HG03342 (cell line): ENCODE measurements at regions not wholly inside any gene's neighbourhood (a gene's known extent, or its start where the extent isn't known, plus 50 kb on each side); places are given as distances from the start of the nearest gene placed in this dataset.
"Not testable (repeated sequence)": the region's sequence is repeated elsewhere in the genome, so short reads cannot be mapped to it uniquely, and the experiment has no call there.

Experiments used
- ATAC-seq: cut with Tn5 transposase; IDR thresholded peaks from one replicate; pipeline ENCODE4 v1.9.1; 2021; ENCODE audit warnings: mild to moderate bottlenecking, moderate library complexity; ENCODE audit not compliant: unreplicated experiment

DNA sequence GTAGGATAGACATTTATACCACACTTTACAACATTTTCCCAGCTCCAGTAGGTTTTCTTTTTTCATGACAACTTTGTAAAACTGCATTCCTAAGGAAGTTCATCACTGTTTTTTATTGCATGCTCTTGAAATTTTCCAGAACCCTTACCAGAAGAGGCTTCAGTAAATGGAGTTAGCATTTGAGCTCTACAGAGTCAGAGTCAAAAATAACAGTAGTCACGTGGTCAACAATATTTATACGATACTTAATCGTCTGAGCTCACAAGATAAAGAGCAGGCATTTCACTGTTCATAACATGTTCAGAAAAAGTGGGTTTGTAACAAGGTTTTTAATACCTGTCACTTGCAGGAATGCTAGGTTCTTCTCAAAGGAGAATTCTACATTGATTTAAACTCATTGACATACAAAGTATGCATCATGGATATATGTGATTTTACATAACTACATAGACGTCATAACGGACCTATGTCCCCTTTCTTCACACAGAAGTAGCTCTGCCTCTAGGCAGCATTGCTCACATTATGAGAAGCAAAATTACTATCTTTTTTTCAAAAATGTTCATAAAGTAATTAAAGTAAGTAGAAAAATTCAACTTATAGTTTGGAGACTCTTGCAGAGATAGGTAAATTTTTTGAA is 187.0 kb upstream of the COL3A1 start:
- ATAC-seq: no peak

DNA sequence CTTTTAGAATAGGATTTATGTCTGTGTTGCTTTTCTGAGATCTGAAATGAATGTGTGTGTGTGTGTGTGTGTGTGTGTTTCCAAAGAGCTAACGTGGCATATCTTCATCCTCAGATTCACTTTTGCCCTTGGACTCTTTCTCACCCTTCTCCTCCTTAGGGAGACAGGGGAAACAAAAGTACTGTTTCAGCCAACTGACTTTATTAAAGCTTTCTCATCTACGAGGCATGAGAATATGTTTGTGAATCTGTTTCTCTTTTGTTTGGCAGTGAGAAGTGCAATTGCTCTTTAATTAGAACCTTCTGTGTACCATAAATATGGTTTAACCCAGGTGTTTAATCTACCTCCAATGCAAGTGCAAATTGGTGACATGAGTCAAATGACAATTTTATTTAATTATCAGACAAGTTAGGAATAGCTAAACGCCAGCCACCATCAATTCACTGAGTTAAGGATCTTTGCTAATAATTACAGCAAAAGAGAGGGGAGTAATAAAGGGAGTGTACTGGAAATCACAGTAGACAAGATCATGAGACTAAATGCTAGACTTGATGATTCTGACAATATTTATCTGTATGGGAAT is 186.4 kb upstream of the COL3A1 start:
- ATAC-seq: no peak

DNA sequence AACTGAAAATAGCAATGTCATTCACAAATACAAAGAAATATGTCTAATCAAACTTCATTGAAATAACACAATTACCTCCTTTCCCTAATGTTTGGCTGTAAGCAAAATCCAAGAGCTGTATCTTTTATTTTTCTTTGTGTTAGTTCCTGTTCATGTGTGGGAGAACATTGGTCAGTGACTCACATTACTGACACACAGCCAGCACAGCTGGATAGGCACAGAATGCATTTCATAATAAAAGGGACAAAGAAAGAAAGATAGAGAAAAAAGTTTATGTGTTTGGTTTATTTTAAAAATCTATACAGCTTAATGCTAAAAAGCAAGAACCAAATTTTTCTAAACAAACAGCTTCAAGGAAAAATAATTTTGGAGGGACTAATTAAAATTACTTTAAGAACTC is 185.6 kb upstream of the COL3A1 start:
- ATAC-seq: no peak

DNA sequence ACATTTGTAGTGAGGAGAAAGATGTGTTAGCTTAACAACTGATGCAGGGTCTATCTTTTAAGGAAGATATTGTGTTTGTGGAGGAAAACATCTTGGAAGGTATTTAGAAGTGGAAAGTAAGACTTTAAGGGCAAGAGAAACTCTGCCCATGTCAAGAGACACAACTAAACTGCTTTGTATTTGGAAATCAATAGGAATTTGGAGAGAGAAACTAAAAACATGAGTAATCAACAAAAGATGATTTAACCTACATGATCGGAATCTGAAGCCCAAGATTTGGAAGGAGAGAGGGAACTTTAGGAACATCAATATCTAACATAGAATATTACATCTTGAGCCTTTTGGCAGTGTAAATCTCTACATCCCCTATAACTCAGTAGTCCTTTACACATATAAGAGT is 184.2 kb upstream of the COL3A1 start:
- no peak for ATAC-seq

DNA sequence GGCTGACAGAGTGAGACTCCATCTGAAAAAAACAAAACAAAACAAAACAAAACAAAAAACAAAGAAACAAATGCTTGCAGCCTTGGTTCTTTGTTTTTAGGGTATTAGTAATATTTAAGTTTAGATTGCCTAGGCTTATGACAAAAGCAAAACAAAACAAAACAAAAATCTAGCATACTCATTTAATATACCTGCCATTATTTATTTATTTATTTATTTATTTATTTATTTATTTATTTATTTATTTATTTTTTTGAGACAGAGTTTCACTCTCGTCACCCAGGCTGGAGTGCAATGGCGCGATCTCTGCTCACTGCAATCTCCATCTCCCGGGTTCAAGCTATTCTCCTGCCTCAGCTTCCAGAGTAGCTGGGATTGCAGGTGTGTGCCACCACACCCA is 179.7 kb upstream of the COL3A1 start:
- not testable (repeated sequence) for ATAC-seq

DNA sequence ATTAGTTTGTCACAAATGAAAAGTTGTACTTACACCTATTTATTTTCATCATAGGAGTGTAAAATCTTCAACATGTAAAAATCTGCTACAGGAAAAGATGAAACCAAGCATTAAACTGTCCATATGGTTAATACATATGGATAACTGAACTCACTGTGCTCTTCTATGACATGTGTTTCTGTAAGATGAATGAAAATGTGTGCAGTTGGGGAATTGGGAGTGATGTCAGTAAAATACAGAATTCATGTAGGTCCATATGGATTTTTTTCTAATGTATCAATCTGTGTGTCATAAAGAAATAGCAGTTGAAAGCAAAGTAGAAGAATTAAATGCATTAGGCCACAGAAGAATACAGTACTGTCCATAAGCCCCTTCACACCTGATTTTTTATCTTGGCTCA is 178.4 kb upstream of the COL3A1 start:
- no peak for ATAC-seq

DNA sequence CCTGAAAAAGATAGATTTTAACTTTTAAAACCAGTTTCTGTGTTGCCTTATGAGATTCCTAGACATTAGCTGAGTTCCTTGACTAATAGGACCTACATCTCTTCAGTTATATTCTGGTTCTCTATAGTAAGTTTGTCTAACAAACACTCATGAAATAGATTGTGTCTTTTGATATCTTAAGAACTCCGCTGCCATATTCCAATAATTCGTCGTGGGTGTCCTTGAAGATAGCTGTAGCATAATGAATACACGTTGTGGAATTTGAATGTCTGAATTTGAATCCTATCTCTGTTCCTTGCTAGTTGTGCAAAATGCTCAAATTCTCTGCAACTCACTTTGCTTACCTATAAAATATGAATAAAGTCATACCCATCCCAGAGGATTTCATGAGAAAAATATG is 176.8 kb upstream of the COL3A1 start:
- ATAC-seq: no peak

DNA sequence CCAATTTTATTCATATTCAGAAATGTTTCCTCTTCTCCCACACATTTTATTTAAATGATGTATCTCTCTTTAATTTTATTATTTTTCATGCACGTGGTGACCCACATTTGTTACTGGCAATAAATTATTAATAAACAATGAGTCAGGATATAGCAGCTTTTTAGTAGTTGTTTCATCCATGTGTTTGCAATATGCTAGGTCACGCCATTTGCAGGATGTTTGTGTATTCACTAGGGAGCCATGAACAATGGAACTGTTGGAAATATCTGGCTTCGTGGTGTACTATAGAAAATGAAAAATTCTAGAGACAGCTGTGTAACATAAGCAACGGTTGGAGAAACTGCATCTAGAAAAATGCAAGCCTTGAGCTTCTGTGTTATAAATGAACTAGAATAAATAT is 176.0 kb upstream of the COL3A1 start:
- no peak for ATAC-seq

DNA sequence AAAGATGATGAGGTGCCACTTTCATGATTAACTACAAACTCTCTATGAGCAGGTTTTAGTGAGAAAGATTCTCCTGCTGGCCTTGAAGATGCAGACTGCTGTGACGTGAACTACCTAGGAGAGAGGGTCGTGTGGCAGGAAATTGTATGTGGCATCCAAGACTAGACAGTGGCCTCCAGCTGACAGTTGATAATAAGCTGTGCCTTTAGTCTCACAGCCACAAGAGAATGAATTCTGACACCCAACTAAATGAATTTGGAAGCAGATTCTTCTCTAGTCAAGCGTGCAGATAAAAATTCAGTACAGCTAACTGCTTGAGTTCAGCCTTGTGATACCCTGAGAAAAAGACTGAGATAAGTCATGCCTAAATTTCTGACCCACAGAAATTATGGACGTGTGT is 169.0 kb upstream of the COL3A1 start:
- no peak for ATAC-seq

DNA sequence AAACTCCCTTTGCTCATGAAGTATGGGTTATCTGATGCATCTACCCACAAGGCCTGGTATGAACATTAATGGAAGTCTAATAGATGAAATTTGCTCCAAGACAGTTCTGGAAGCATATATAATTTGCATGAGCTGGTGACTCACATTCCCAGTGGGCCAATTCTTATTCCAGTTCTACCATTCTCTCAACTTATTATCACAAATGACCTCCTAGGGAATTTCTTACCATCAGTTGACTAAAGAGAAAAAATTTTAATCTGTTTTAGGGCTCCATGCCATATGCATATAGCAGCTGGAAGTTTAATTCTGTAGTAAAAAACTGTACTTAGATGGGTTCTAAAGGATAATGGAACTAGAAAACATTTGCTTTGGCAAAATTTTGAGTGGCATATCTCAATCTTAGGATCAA is 165.2 kb upstream of the COL3A1 start:
- no peak for ATAC-seq

DNA sequence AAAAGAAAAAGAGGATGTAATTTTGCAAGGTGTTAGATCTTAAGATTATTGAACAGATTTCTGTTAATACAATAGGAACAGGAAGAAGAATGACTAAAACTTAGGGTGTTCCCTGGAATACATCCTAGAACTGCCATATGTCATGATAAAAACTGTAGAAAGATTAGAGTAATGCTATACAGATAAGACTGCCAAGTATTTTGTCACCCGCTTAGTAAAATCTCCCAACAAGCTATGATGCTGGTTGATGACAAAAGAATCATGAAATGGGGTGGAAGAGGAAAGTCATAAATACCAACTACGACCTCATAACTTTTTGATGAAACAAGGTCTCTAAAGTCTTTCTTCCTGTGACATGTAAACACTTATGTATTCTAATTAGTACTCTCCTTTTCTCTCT is 163.6 kb upstream of the COL3A1 start:
- ATAC-seq: no peak

DNA sequence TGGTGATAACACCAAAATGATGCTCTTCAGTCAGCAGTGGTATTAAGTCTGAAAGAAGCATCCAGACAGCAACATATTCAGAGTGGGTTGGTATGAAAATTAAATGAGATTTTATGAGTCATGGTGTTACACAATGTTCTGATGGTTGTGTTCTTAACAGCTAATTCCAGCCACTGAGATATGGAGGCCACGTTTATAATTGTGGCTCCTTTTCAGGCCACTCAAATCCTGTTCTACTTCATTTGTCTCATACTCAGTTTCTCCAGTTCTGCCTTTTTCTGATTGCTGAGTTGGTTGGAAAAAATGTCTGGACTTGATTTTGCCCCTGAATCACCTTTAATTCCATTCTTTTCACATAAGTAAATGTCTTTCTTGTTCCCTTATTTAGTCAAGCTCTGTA is 162.7 kb upstream of the COL3A1 start:
- ATAC-seq: no peak

DNA sequence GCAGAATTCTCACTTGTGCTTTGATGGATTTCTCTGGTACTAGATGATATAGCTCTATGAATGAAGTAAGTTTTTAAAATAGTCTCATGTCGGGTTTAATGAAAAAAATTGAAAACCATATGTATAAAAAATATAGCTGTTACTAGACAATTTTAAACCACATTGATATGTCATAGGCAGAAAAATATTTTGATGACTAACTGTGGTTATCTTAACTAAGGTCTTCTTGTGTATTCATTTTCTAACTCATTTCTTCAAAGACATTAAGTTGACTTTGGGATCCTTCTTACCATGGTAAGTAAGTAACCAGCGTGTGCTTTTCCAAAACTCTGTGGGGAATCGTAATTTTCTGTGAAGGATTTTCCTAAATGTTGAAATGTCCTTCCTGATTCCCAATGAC is 160.9 kb upstream of the COL3A1 start:
- ATAC-seq: no peak

DNA sequence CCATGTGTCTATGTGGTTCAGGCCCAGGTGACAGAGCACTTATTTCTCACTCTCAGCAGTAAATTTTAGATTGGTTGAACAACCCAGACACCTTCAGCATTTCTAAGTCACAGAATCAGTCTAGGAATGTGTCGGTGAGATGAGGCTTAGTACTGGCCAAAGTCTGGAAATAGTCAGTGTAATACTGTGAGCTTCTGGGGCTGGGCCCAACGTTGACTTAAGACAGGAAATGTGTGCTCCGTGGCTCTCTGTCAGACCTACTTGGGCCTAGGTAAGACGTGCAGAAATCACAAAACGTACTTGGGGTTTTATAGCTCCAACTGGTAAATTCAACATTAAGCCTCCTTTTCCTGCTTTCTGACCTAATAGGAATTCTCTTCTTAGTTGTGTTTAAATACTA is 160.3 kb upstream of the COL3A1 start:
- no peak for ATAC-seq

DNA sequence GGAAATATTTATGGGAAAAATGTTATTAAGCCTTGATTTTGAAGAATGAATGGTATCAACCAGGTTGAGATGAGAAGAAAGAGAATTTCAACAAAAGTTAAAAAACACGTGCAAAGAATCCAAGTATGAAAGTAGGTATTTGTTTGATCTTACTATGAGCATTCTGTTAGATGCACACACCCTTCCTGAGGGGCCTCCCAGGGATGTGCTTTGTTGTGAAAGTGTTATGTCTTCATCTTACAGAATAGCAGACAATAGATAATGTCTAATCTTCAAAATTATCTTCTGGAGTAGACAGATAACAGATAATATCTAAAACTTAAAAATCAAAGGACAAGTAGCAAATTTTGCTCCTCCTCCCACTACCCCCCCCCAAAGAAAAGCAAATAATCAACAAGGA is 155.2 kb upstream of the COL3A1 start:
- ATAC-seq: no peak

DNA sequence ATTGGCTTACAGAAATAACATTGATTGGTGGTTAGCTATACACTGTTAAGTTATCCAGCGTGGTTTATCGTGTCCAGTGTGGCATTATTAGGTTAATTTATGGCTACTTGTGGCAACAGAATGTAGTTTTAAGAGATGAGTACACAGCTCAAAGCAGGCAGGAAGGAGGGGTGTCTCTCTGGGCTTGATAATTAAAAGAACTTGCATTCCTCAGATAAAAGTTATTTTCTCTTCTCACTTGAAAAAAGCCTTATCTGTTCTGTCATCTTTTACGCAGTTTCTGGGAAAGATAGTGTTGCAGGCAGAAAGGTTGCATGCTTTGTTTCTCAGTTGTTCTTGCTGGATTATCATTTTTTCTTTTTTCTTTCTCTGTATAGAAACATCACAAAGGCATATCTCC is 154.4 kb upstream of the COL3A1 start:
- ATAC-seq: no peak

DNA sequence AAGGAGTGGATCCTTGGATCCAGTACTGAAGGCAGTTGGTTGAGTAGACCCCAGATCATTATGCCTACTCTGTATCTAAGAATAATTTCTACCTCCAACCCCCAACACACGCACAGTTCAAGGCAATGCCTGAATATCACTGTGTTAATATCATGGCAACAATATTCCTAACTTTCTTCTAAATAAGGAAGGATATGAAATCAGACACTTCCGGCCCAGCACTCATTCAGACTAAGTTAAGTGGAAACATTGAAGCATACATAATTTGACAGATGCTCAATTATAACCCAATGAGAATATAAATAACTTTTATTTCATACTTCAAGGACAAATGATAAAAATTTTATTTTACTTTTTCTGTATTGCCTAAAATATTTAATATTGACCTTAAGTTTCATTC is 153.6 kb upstream of the COL3A1 start:
- no peak for ATAC-seq

DNA sequence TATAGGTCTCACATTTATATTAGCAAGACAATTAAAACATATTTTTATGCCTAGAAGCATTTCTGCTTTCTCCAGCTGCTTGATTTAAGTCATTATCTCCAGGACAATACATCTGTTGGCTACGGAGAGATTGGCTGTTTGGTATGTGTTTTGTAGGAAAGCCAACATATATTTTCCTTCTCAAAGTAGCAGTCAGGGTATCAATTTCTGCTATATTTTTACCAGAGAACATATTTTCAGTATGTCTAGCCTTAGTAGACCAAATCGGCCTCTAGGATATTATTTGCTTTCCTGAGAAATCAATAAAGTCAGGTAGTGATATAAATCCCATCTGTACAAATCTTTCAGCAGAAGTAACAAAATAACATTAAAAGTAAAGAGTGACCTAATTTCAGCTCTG is 150.0 kb upstream of the COL3A1 start:
- no peak for ATAC-seq

DNA sequence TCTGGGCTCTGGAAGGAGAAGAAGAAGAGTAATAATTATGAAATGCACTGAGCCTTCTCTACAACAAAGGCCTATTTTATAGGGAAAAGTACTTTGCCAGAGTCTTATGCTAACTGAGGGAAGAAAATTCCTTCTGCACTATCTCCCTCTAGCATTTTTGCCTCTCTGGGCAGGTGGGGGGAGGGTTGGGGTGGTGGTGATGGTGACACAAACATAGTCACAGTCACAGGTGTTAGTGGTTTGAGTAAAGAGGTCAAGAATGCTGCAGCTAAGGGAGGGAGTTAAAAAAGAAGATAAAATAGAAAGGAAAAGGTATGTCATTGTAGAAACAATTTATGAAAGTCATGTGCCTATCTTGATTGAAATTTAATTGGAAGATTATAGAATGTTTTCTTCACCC is 140.8 kb upstream of the COL3A1 start:
- ATAC-seq: no peak

DNA sequence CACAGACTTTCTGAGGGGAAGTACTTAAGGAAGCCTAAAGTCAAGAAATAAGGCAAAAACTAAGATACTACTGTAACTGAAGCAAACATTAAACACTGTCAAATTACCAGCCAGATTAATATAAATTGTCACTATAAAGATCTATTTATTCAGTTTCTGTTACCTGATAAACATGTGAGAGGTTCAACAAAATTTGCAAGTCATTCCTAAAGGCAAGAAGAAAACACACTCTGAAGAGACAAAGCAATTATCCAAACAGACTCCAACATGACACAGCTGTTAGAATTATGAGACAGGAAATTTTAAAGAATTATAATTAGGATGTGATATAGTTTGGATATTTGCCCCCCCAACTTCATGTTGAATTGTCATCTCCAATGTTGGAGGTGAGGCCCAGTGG is 140.4 kb upstream of the COL3A1 start:
- ATAC-seq: no peak

DNA sequence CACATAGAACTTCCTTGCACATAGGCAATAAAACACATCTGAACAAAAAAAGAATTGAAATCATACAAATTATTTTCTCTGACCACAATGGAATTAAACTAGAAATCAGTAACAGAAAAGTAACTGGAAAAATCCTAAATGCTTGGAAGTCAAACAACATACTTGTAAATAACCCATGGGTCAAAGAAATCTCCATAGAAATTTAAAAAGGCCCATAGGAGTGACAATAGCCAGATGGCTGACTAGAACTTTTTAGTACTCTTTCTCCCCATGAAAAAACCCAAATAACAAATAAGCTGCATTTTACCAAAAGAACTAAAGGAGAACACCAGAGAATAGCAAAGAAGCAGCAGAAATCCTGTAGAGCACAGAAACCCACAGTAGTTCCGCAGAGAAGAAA is 139.2 kb upstream of the COL3A1 start:
- no peak for ATAC-seq

DNA sequence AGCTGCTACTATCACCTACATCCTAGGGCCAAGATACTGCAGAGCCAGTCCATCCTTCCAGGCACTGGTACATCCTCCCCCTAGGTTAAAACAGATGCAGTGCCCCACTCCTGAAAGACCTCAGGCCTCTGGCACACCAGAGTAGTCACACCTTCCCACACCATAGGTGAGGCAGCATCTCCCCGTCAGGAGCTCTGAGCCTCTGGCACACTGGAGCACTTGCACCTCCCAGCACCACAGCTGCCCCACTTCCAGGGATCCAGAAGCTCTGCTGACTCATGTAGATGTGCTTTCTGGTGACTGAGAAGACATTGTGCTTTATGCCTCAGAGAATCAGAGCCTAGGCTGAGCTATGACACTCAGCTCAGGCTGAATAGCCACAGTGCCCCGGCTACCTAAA is 138.4 kb upstream of the COL3A1 start:
- ATAC-seq: no peak

DNA sequence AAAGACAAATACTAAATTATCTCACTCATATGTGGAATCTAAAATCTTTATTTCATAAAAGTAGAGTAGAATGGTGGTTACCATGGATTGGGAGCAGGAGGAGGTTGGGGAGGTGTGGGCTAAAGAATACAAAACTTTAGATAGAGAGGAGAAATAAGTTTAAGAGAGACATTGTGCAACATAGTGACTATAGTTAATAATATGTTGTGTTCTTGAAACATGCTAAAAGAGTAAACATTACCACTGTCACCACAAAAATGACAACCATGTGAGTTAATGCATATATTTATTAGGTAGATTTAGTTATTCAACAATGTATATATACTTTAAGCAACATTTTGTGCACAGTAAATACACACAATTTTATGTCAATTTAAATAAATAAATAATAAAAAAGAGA is 128.5 kb upstream of the COL3A1 start:
- no peak for ATAC-seq
